WTC11 (cell line): ENCODE measurements at regions not wholly inside any gene's neighbourhood (a gene's known extent, or its start where the extent isn't known, plus 50 kb on each side); places are given as distances from the start of the nearest gene placed in this dataset.

Experiments used
- CBFB ChIP-seq: sonication (generic); formaldehyde crosslinking; IDR thresholded peaks from 2 replicates; pipeline ENCODE4 v1.8.1; 2022; ENCODE audit warnings: mild to moderate bottlenecking, low read depth, missing genetic modification reagents
- CTCF ChIP-seq: fragments of 200-600 bp; IDR thresholded peaks from 2 replicates; pipeline ENCODE4 v1.8.0; 2022; ENCODE audit warnings: antibody characterized with exemption
- GTF2I ChIP-seq: fragments of 250-450 bp; sonication (Bioruptor Pico); conservative IDR thresholded peaks from 2 replicates; pipeline ENCODE4 v1.4.0; 2021; ENCODE audit warnings: mild to moderate bottlenecking
- HMGXB4 ChIP-seq: sonication (generic); formaldehyde crosslinking; IDR thresholded peaks from 2 replicates; pipeline ENCODE4 v1.8.1; 2023; ENCODE audit warnings: mild to moderate bottlenecking, moderate library complexity, missing genetic modification reagents
- IRF2 ChIP-seq: sonication (generic); formaldehyde crosslinking; IDR thresholded peaks from 2 replicates; pipeline ENCODE4 v1.8.0; 2022; ENCODE audit warnings: low read depth, missing genetic modification reagents, borderline replicate concordance
- MLX ChIP-seq: sonication (generic); formaldehyde crosslinking; IDR thresholded peaks from 2 replicates; pipeline ENCODE4 v1.8.1; 2023; ENCODE audit warnings: mild to moderate bottlenecking, missing genetic modification reagents, moderate library complexity
- MXD4 ChIP-seq: fragments of 250-450 bp; sonication (Bioruptor Pico); IDR thresholded peaks from 2 replicates; pipeline ENCODE4 v1.8.0; 2021; ENCODE audit warnings: mild to moderate bottlenecking, moderate library complexity, borderline replicate concordance
- NFE2L1 ChIP-seq: sonication (generic); formaldehyde crosslinking; IDR thresholded peaks from 2 replicates; pipeline ENCODE4 v1.8.1; 2023; ENCODE audit warnings: missing genetic modification reagents
- NR2C2 ChIP-seq: sonication (generic); formaldehyde crosslinking; IDR thresholded peaks from 2 replicates; pipeline ENCODE4 v1.8.0; 2022; ENCODE audit warnings: mild to moderate bottlenecking, missing genetic modification reagents
- NR3C1 ChIP-seq: sonication (generic); formaldehyde crosslinking; conservative IDR thresholded peaks from 2 replicates; pipeline ENCODE4 v1.8.1; 2023; ENCODE audit warnings: low read depth, mild to moderate bottlenecking, missing genetic modification reagents
- ZNF263 ChIP-seq: sonication (generic); formaldehyde crosslinking; IDR thresholded peaks from 2 replicates; pipeline ENCODE4 v1.8.1; 2022; ENCODE audit warnings: low read depth, mild to moderate bottlenecking, moderate library complexity, missing genetic modification reagents

GRCh38 chr2:142423603-142424002 is 292.8 kb upstream of the LRP1B start:
- no peak for TF ChIP-seq IRF2 (CRISPR knock-in tag)
- TF ChIP-seq CTCF, result no peak
- no peak for TF ChIP-seq GTF2I
- no peak for TF ChIP-seq CBFB (CRISPR knock-in tag)
- no peak for TF ChIP-seq MXD4 (CRISPR knock-in tag)
- TF ChIP-seq NR2C2 (CRISPR knock-in tag), result no peak
- no peak for TF ChIP-seq NFE2L1
- no peak for TF ChIP-seq MLX (CRISPR knock-in tag)
- no peak for TF ChIP-seq HMGXB4
- TF ChIP-seq ZNF263 (CRISPR knock-in tag), result no peak
- TF ChIP-seq NR3C1 (CRISPR knock-in tag), result no peak
